NB4 (cell line): ENCODE measurements at regions not wholly inside any gene's neighbourhood (a gene's known extent, or its start where the extent isn't known, plus 50 kb on each side); places are given as distances from the start of the nearest gene placed in this dataset.

ENCODE experiments used
- CTCF ChIP-seq: IDR thresholded peaks from one replicate; pipeline ENCODE4 v1.5.1; 2012; ENCODE audit warnings: low read depth, low read length
- MYC ChIP-seq: IDR thresholded peaks from 2 replicates; pipeline ENCODE4 v1.6.1; 2011; ENCODE audit warnings: low read depth, low read length
- POLR2A ChIP-seq: IDR thresholded peaks from 2 replicates; pipeline ENCODE4 v1.6.1; 2011; ENCODE audit warnings: mild to moderate bottlenecking; ENCODE audit not compliant: insufficient read length; ENCODE audit errors: extremely low read depth
- TF ChIP-seq, protein P1 (sequence below): IDR thresholded peaks from 2 replicates; pipeline ENCODE4 v1.6.1; 2011; ENCODE audit warnings: low read depth, low read length

GRCh38 chr13:59274958-59275727 is 888.6 kb downstream of the DIAPH3 start:
- TF ChIP-seq CTCF (no peak), POLR2A (no peak), MYC (no peak)
- TF ChIP-seq, protein P1, sequence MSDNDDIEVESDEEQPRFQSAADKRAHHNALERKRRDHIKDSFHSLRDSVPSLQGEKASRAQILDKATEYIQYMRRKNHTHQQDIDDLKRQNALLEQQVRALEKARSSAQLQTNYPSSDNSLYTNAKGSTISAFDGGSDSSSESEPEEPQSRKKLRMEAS: no peak
